Renal pelvis (tissue), 1 donor: ENCODE measurements at regions not wholly inside any gene's neighbourhood (a gene's known extent, or its start where the extent isn't known, plus 50 kb on each side); places are given as distances from the start of the nearest gene placed in this dataset.

Experiments used
- DNase-seq: peaks from one replicate; pipeline ENCODE4 v3.0.0-alpha.2; 2013

GRCh38 chr20:48080583-48080982 lies 295.3 kb upstream of the SULF2 start:
- DNase-seq, result no peak

GRCh38 chr20:48079028-48079427 lies 293.7 kb upstream of the SULF2 start:
- no peak for DNase-seq

GRCh38 chr20:48076747-48077146 lies 291.5 kb upstream of the SULF2 start:
- DNase-seq, result no peak

- DNase-seq, result no peak
These were observed 291.0 kb upstream of the SULF2 start for GRCh38 chr20:48076247-48076646.

GRCh38 chr20:48075591-48076174 lies 290.4 kb upstream of the SULF2 start:
- DNase-seq, result no peak

- DNase-seq, result no peak
These were observed 285.8 kb upstream of the SULF2 start for GRCh38 chr20:48070991-48071652.

GRCh38 chr20:48069596-48069995 lies 284.3 kb upstream of the SULF2 start:
- no peak for DNase-seq

GRCh38 chr20:48066851-48067250 lies 281.6 kb upstream of the SULF2 start:
- DNase-seq, result no peak

- peak; percentile 23 for DNase-seq
These were observed 281.0 kb upstream of the SULF2 start for GRCh38 chr20:48066246-48066645.

GRCh38 chr20:48065833-48066232 lies 280.6 kb upstream of the SULF2 start:
- DNase-seq, result no peak

GRCh38 chr20:48064929-48065328 lies 279.6 kb upstream of the SULF2 start:
- DNase-seq, result no peak

- no peak for DNase-seq
These were observed 275.8 kb upstream of the SULF2 start for GRCh38 chr20:48060841-48061720.

- DNase-seq, result no peak
These were observed 273.6 kb upstream of the SULF2 start for GRCh38 chr20:48058611-48059559.

GRCh38 chr20:48057739-48058138 lies 272.5 kb upstream of the SULF2 start:
- DNase-seq, result no peak

GRCh38 chr20:48057251-48057650 lies 272.0 kb upstream of the SULF2 start:
- DNase-seq, result no peak

- no peak for DNase-seq
These were observed 270.9 kb upstream of the SULF2 start for GRCh38 chr20:48056218-48056617.

GRCh38 chr20:48054051-48054450 lies 268.8 kb upstream of the SULF2 start:
- no peak for DNase-seq

GRCh38 chr20:48052475-48052835 lies 267.2 kb upstream of the SULF2 start:
- DNase-seq, result peak; percentile 42

GRCh38 chr20:48051794-48052474 lies 266.7 kb upstream of the SULF2 start:
- DNase-seq, result peak; percentile 55

- peak; percentile 41 for DNase-seq
These were observed 264.4 kb upstream of the SULF2 start for GRCh38 chr20:48049641-48050040.

- no peak for DNase-seq
These were observed 263.9 kb upstream of the SULF2 start for GRCh38 chr20:48049171-48049570.
